ENCODE measurements at regions not wholly inside any gene's neighbourhood (a gene's known extent, or its start where the extent isn't known, plus 50 kb on each side); places are given as distances from the start of the nearest gene placed in this dataset.

DNA sequence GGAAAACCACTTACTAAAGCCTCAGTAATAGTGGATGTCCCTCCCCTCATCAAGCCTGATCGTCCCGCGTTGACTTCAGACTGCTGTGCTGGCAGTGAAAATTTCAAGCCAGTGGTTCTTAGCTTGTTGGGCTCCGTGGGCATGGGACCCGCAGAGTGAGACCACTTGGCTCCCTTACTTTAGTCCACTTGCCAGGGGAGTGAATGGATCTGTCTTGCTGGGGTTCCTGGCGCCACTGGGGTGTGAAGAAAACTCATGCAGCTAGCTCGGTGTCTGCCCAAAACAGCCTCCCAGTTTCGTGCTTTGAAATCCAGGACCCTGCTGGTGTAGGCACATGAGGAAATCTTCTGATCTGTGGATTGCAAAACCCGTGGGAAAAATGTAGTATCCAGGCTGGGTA lies 480.0 kb upstream of the IZUMO3 start:
- no peak for TF ChIP-seq YY1 (IDR thresholded peaks at IDR 0.05; ENCODE audit: insufficient read depth, insufficient read length)
- no peak for TF ChIP-seq ZNF274 (IDR thresholded peaks at IDR 0.05; ENCODE audit: low read depth, low read length)
- no peak for TF ChIP-seq SUZ12 (IDR thresholded peaks at IDR 0.05; ENCODE audit: extremely low read depth, insufficient read depth, insufficient read length)
